Stromal cell of bone marrow (primary cell): ENCODE measurements at regions not wholly inside any gene's neighbourhood (a gene's known extent, or its start where the extent isn't known, plus 50 kb on each side); places are given as distances from the start of the nearest gene placed in this dataset.

ENCODE experiments used
- DNase-seq: peaks from one replicate; pipeline ENCODE4 v3.0.0-alpha.2; 2012; ENCODE audit warnings: low read depth

- no peak for DNase-seq
Observed at GRCh38 chr7:25512061-25512687, 283.9 kb upstream of the NPVF start.

- no peak for DNase-seq
Observed at GRCh38 chr7:25515633-25516275, 287.5 kb upstream of the NPVF start.

- DNase-seq, result no peak
Observed at GRCh38 chr7:25517906-25518305, 289.6 kb upstream of the NPVF start.

GRCh38 chr7:25520017-25520416 lies 291.7 kb upstream of the NPVF start:
- DNase-seq, result no peak

GRCh38 chr7:25520516-25520915 lies 292.2 kb upstream of the NPVF start:
- DNase-seq, result no peak

GRCh38 chr7:25521236-25521635 lies 292.9 kb upstream of the NPVF start:
- DNase-seq, result no peak

- no peak for DNase-seq
Observed at GRCh38 chr7:25522727-25523126, 294.4 kb upstream of the NPVF start.

- DNase-seq, result no peak
Observed at GRCh38 chr7:25527665-25528170, 299.4 kb upstream of the NPVF start.

GRCh38 chr7:25529320-25529719 lies 301.0 kb upstream of the NPVF start:
- DNase-seq, result no peak

GRCh38 chr7:25536851-25537250 lies 308.6 kb upstream of the NPVF start:
- DNase-seq, result no peak

- DNase-seq, result peak; percentile 25
Observed at GRCh38 chr7:25537662-25538375, 309.5 kb upstream of the NPVF start.

GRCh38 chr7:25541094-25541821 lies 313.0 kb upstream of the NPVF start:
- no peak for DNase-seq

- DNase-seq, result no peak
Observed at GRCh38 chr7:25541877-25542276, 313.6 kb upstream of the NPVF start.

- no peak for DNase-seq
Observed at GRCh38 chr7:25543210-25543609, 314.9 kb upstream of the NPVF start.

GRCh38 chr7:25543798-25544197 lies 315.5 kb upstream of the NPVF start:
- DNase-seq, result no peak

- DNase-seq, result no peak
Observed at GRCh38 chr7:25544254-25544653, 316.0 kb upstream of the NPVF start.

GRCh38 chr7:25545124-25546008 lies 317.1 kb upstream of the NPVF start:
- no peak for DNase-seq

- DNase-seq, result no peak
Observed at GRCh38 chr7:25546306-25546705, 318.0 kb upstream of the NPVF start.

- no peak for DNase-seq
Observed at GRCh38 chr7:25549271-25549921, 321.1 kb upstream of the NPVF start.

GRCh38 chr7:25550149-25550548 lies 321.9 kb upstream of the NPVF start:
- no peak for DNase-seq

- DNase-seq, result no peak
Observed at GRCh38 chr7:25552998-25553397, 324.7 kb upstream of the NPVF start.
